ENCODE measurements at regions not wholly inside any gene's neighbourhood (a gene's known extent, or its start where the extent isn't known, plus 50 kb on each side); places are given as distances from the start of the nearest gene placed in this dataset.

GRCh38 chr11:87391496-87391895 lies 353.8 kb downstream of the TMEM135 start:
- H3K27ac ChIP-seq (ENCODE audit: low read depth, low read length), result no peak overlapping the region
- no peaks in the 10 kb centered on the region for H3K27me3 ChIP-seq (ENCODE audit: insufficient read depth, low read length, poor library complexity, severe bottlenecking)
- CTCF ChIA-PET, result no interaction called here
- no peak for DNase-seq
- Mint-ChIP-seq H3K9me3 (peaks cover 2 to 10% (median 5%) of the 10 kb centered on the region in 5 donors), H3K27ac (no peak overlapping the region), H3K4me1 (no peaks in the 10 kb centered on the region), H3K4me3 (no peak overlapping the region), H3K27me3 (peaks cover 3 to 9% of the 10 kb centered on the region in 2 donors), H3K36me3 (peaks cover 0 to 3% (median 0%) of the 10 kb centered on the region in 3 donors)
- H3K4me3 ChIP-seq (ENCODE audit: low read length), result no peak overlapping the region
- H3K9me3 ChIP-seq (ENCODE audit: low read length), result no peaks in the 10 kb centered on the region
- POLR2A ChIA-PET, result no interaction called here
- no peaks in the 10 kb centered on the region for H3K36me3 ChIP-seq (ENCODE audit: insufficient read depth, low read length)
- no peaks in the 10 kb centered on the region for H3K4me1 ChIP-seq (ENCODE audit: insufficient read depth, low read length)

- Histone ChIP-seq H3K4me3 (ENCODE audit: low read length) (no peak overlapping the region), H3K9me3 (ENCODE audit: low read length) (no peaks in the 10 kb centered on the region), H3K27me3 (ENCODE audit: insufficient read depth, low read length, poor library complexity, severe bottlenecking) (no peaks in the 10 kb centered on the region), H3K36me3 (ENCODE audit: insufficient read depth, low read length) (no peaks in the 10 kb centered on the region), H3K27ac (ENCODE audit: low read depth, low read length) (no peak overlapping the region), H3K4me1 (ENCODE audit: insufficient read depth, low read length) (no peaks in the 10 kb centered on the region)
- POLR2A ChIA-PET, result no interaction called here
- Mint-ChIP-seq H3K27ac (no peak overlapping the region), H3K9me3 (peaks cover 8 to 23% (median 15%) of the 10 kb centered on the region in 5 donors), H3K4me3 (no peak overlapping the region), H3K36me3 (peaks cover 0 to 4% (median 3%) of the 10 kb centered on the region in 3 donors), H3K27me3 (peaks cover 4 to 25% of the 10 kb centered on the region in 2 donors), H3K4me1 (no peaks in the 10 kb centered on the region)
- no peak for DNase-seq
- CTCF ChIA-PET, result no interaction called here
Observed at GRCh38 chr11:87384078-87384729, 346.5 kb downstream of the TMEM135 start.

- no peak overlapping the region for H3K27ac Mint-ChIP-seq
- no peak overlapping the region for H3K4me3 Mint-ChIP-seq
- H3K9me3 ChIP-seq (ENCODE audit: low read length), result no peaks in the 10 kb centered on the region
- POLR2A ChIA-PET, result no interaction called here
- H3K36me3 Mint-ChIP-seq, result no peaks in the 10 kb centered on the region
- H3K27ac ChIP-seq (ENCODE audit: low read depth, low read length), result no peak overlapping the region
- H3K27me3 Mint-ChIP-seq, result peaks cover 5 to 9% of the 10 kb centered on the region in 2 donors
- no peaks in the 10 kb centered on the region for H3K4me1 Mint-ChIP-seq
- H3K27me3 ChIP-seq (ENCODE audit: insufficient read depth, low read length, poor library complexity, severe bottlenecking), result no peaks in the 10 kb centered on the region
- CTCF ChIA-PET, result no interaction called here
- peaks cover 0 to 3% (median 0%) of the 10 kb centered on the region in 5 donors for H3K9me3 Mint-ChIP-seq
- no peak overlapping the region for H3K4me3 ChIP-seq (ENCODE audit: low read length)
- no peak for DNase-seq
- H3K36me3 ChIP-seq (ENCODE audit: insufficient read depth, low read length), result no peaks in the 10 kb centered on the region
- no peaks in the 10 kb centered on the region for H3K4me1 ChIP-seq (ENCODE audit: insufficient read depth, low read length)
Observed at GRCh38 chr11:87374038-87374807, 336.5 kb downstream of the TMEM135 start.

Data from CD8-positive, alpha-beta memory T cell (primary cell).